ENCODE measurements at regions not wholly inside any gene's neighbourhood (a gene's known extent, or its start where the extent isn't known, plus 50 kb on each side); places are given as distances from the start of the nearest gene placed in this dataset.

GRCh38 chr18:79611040-79611681 is 68.4 kb upstream of the CTDP1 start:
- no peak for DNase-seq

- DNase-seq = no peak
Measured at GRCh38 chr18:79612291-79613108, 67.1 kb upstream of the CTDP1 start.

- DNase-seq = no peak
Measured at GRCh38 chr18:79613186-79613931, 66.2 kb upstream of the CTDP1 start.

GRCh38 chr18:79614211-79614955 is 65.2 kb upstream of the CTDP1 start:
- DNase-seq = no peak

GRCh38 chr18:79615091-79615490 is 64.5 kb upstream of the CTDP1 start:
- no peak for DNase-seq

- no peak for DNase-seq
Measured at GRCh38 chr18:79615586-79615985, 64.0 kb upstream of the CTDP1 start.

GRCh38 chr18:79616651-79617510 is 62.7 kb upstream of the CTDP1 start:
- no peak for DNase-seq

- no peak for DNase-seq
Measured at GRCh38 chr18:79617511-79618500, 61.8 kb upstream of the CTDP1 start.

GRCh38 chr18:79620576-79621165 is 58.9 kb upstream of the CTDP1 start:
- DNase-seq = no peak

- DNase-seq = no peak
Measured at GRCh38 chr18:79621501-79621900, 58.1 kb upstream of the CTDP1 start.

- DNase-seq = no peak
Measured at GRCh38 chr18:79622004-79622403, 57.6 kb upstream of the CTDP1 start.

GRCh38 chr18:79624356-79625170 is 55.0 kb upstream of the CTDP1 start:
- DNase-seq = no peak

GRCh38 chr18:79625195-79625923 is 54.2 kb upstream of the CTDP1 start:
- peak; percentile 32 to 75 for DNase-seq

GRCh38 chr18:79625924-79626561 is 53.6 kb upstream of the CTDP1 start:
- no peak for DNase-seq

- no peak for DNase-seq
Measured at GRCh38 chr18:79626905-79627749, 52.5 kb upstream of the CTDP1 start.

GRCh38 chr18:79627750-79628294 is 51.8 kb upstream of the CTDP1 start:
- no peak for DNase-seq

Measured in CD4-positive, alpha-beta T cell treated with Interleukin-4 for 1 hour (primary cell).